ENCODE measurements at regions not wholly inside any gene's neighbourhood (a gene's known extent, or its start where the extent isn't known, plus 50 kb on each side); places are given as distances from the start of the nearest gene placed in this dataset.

DNA sequence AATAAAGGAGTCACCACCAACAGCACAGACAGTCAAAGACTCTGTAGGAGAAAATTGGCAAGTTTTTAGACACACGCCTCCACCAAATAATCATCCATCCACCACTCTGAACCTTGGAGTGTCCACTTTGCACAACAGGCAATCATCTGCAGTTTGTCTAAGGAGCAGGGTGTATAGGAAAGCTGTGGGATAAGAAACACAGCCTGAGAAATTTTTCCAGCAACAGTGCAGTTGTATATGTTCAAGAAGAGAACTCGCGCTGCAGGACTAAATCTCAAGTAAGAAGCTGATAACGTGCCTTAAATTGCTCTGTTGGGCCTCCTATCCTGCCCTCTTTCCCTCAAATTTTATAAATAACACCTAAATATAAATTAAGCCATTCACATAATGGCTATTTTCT lies 136.7 kb upstream of the PPARGC1A start:
- intact Hi-C loops (cut with micrococcal nuclease): no loop called here
- no peak for ATAC-seq
- TF ChIP-seq, protein P1, sequence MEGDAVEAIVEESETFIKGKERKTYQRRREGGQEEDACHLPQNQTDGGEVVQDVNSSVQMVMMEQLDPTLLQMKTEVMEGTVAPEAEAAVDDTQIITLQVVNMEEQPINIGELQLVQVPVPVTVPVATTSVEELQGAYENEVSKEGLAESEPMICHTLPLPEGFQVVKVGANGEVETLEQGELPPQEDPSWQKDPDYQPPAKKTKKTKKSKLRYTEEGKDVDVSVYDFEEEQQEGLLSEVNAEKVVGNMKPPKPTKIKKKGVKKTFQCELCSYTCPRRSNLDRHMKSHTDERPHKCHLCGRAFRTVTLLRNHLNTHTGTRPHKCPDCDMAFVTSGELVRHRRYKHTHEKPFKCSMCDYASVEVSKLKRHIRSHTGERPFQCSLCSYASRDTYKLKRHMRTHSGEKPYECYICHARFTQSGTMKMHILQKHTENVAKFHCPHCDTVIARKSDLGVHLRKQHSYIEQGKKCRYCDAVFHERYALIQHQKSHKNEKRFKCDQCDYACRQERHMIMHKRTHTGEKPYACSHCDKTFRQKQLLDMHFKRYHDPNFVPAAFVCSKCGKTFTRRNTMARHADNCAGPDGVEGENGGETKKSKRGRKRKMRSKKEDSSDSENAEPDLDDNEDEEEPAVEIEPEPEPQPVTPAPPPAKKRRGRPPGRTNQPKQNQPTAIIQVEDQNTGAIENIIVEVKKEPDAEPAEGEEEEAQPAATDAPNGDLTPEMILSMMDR (IDR thresholded peaks at IDR 0.05): no peak

DNA sequence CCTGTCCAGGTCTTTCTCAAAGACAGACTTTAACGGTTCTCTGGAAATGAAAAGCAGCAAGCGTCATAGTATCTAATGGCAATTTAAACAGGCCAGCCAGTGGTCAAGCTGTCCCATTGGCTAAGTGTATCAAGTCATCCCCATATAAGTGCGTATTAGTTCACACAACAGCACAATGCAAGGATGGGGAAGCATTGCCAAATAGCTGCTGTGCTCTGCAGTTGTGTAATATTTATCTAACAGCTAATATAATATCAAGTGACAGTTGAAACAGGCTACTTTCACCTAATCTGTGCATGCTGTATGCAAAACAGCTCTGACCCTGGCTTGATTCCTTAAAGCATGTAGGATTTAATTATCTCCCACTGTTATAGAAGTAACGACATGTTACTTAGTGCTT lies 134.8 kb upstream of the PPARGC1A start:
- TF ChIP-seq, protein P1 (IDR thresholded peaks at IDR 0.05): no peak
- POLR2A ChIA-PET: no interaction called here
- ATAC-seq (no peak), DNase-seq (no peak)
- Mint-ChIP-seq H3K27me3 (no peaks in the 10 kb centered on the region), H3K4me3 (no peak overlapping the region), H3K36me3 (ENCODE audit: low read depth) (no peaks in the 10 kb centered on the region), H3K4me1 (ENCODE audit: low read depth) (no peaks in the 10 kb centered on the region), H3K27ac (no peak overlapping the region), H3K9me3 (no peaks in the 10 kb centered on the region)
- CTCF ChIA-PET: interaction anchor here (1.2 kb wide), 1 partner anchor 370 kb away, joined by 3 read pairs; no protein-coding TSS in a partner anchor
- intact Hi-C loops (cut with micrococcal nuclease): no loop called here

More for the DNA sequence above, 136.7 kb upstream of the PPARGC1A start:
- Mint-ChIP-seq H3K27me3 (no peaks in the 10 kb centered on the region), H3K9me3 (no peaks in the 10 kb centered on the region), H3K4me3 (no peak overlapping the region), H3K27ac (no peak overlapping the region), H3K4me1 (ENCODE audit: low read depth) (no peaks in the 10 kb centered on the region), H3K36me3 (ENCODE audit: low read depth) (no peaks in the 10 kb centered on the region)
- no peak for DNase-seq
- ChIA-PET POLR2A (no interaction called here), CTCF (no interaction called here)

DNA sequence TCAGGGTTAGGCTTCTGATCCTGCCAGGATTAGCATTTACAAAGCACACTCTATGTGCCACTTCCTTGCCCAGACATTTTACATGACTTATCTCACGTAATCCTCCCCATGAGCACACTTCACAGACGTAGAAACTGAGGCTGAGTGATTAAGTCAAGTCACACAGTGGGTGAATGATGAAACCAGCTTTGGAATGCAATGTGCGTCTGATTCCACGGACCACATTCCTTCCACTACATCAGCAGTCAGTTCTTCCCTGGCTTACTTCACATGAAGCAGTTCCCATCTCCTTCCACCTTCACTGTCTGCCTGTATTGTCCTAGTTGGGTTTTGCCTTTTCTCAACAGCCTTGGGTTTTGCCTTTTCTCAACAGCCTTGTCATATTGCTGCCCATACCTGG lies 134.3 kb upstream of the PPARGC1A start:
- POLR2A ChIA-PET: no interaction called here
- Mint-ChIP-seq H3K27me3 (no peaks in the 10 kb centered on the region), H3K4me3 (no peak overlapping the region), H3K4me1 (ENCODE audit: low read depth) (no peaks in the 10 kb centered on the region), H3K9me3 (no peaks in the 10 kb centered on the region), H3K27ac (no peak overlapping the region), H3K36me3 (ENCODE audit: low read depth) (no peaks in the 10 kb centered on the region)
- TF ChIP-seq, protein P1 (IDR thresholded peaks at IDR 0.05): no peak
- DNase-seq (no peak), ATAC-seq (no peak)
- intact Hi-C loops (cut with micrococcal nuclease): no loop called here
- CTCF ChIA-PET: interaction anchor here (1.2 kb wide), 1 partner anchor 371 kb away, joined by 3 read pairs; no protein-coding TSS in a partner anchor

DNA sequence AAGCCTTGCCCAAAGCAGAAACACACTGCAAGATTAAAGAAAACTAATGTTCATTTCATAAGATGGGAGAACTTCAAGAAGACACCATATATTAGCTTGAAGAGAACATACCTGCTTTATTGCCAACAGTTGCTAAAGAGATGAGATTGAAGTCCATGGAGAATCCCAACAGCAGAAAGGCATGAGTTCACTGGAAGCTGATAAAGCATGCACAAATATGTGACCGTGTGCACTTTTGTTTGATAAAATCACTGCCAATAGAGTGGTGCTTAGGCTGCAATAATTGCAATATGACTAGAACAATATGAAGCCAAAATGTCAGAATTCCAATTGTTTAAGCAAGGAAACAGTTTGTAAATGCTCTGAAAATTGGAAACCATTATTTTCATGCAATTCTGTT lies 125.9 kb upstream of the PPARGC1A start:
- Mint-ChIP-seq H3K36me3 (ENCODE audit: low read depth) (no peaks in the 10 kb centered on the region), H3K9me3 (no peaks in the 10 kb centered on the region), H3K4me3 (no peak overlapping the region), H3K27me3 (peaks cover 2% of the 10 kb centered on the region), H3K27ac (no peak overlapping the region), H3K4me1 (ENCODE audit: low read depth) (no peaks in the 10 kb centered on the region)
- TF ChIP-seq, protein P1 (IDR thresholded peaks at IDR 0.05): no peak
- DNase-seq (no peak), ATAC-seq (no peak)
- intact Hi-C loops (cut with micrococcal nuclease): no loop called here
- ChIA-PET POLR2A (no interaction called here), CTCF (no interaction called here)

DNA sequence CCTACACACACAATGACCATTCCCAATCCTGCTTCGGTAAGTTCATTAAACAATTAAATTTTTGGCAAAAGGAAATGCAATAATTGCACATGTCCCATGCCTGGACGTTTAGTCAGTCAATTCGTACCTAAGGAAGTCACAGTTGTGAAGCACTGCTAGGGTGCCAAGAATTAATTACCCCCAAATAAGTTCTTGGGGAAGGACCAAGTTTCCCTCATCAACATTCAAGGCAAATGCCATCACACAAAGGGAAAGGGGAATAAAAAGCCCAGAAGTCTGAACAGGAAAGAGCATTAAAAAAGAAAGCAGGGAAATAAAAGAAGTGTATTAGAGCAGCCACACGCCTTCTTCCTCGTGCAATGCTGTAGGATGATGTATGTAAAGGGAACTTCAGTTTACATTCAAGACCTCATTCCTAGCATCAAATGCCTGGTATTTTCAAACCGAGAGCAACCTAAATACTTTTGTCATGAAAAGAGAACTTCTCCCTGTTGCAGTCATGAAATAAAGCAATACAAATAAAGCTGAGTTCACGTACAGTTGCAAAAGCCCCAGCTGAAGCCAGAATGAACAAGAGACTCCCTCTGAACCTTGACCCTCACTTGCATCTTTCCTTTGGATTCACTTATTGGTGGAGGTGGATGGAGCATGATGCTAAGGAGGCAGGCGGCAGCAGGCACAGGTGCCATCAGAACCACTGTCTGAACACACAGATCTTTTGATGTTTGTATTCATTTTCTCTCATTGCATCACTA lies 124.0 kb upstream of the PPARGC1A start:
- POLR2A ChIA-PET: interaction anchor here (1.0 kb wide), 1 partner anchor 9 kb away, joined by 3 read pairs; no protein-coding TSS in a partner anchor
- intact Hi-C loops (cut with micrococcal nuclease): no loop called here
- ATAC-seq: no peak
- Mint-ChIP-seq H3K36me3 (ENCODE audit: low read depth) (no peaks in the 10 kb centered on the region), H3K9me3 (no peaks in the 10 kb centered on the region), H3K4me3 (no peak overlapping the region), H3K27ac (no peak overlapping the region), H3K4me1 (ENCODE audit: low read depth) (no peaks in the 10 kb centered on the region), H3K27me3 (peaks cover 2% of the 10 kb centered on the region)
- no peak for DNase-seq
- TF ChIP-seq, protein P1 (IDR thresholded peaks at IDR 0.05): no peak
- CTCF ChIA-PET: no interaction called here
